ENCODE measurements at regions not wholly inside any gene's neighbourhood (a gene's known extent, or its start where the extent isn't known, plus 50 kb on each side); places are given as distances from the start of the nearest gene placed in this dataset.

DNA sequence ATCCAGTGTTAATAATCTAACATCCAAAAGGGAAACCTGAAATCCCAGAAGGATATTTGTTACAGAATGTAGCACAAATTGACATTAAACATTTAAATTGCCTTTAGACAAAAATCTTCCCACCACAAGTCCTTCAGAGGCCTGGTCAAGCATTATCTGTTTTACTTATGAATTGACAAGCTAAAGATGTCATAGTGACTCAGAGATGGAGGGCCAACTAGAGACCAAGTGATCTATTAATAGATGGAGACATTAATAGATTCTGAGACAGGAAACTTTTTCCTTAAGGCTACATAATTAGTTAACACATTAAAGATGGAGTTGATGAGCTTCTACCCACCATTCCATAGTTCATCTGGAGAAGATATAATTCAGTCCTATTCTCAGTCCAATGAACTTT, 526.2 kb downstream of the IRS1 start:
- H3K36me3 ChIP-seq (ENCODE audit: insufficient read depth): no peaks in the 10 kb centered on the region
- Mint-ChIP-seq H3K36me3 (ENCODE audit: low read depth) (no peaks in the 10 kb centered on the region), H3K9me3 (no peaks in the 10 kb centered on the region), H3K4me1 (no peaks in the 10 kb centered on the region), H3K4me3 (no peak overlapping the region), H3K27me3 (ENCODE audit: insufficient read depth, low read depth, poor library complexity) (no peaks in the 10 kb centered on the region), H3K27ac (no peak overlapping the region)
- peaks cover 1% of the 10 kb centered on the region for H3K9me2 ChIP-seq (ENCODE audit: insufficient read depth)
- DNase-seq (ENCODE audit: low spot score) (no peak), ATAC-seq (no peak)
- H3K4me3 ChIP-seq: no peak overlapping the region
- no peaks in the 10 kb centered on the region for H3K79me2 ChIP-seq (replicated peaks; ENCODE audit: insufficient read depth)
- no peaks in the 10 kb centered on the region for H4K20me1 ChIP-seq (replicated peaks; ENCODE audit: insufficient read depth)
- H3K27me3 ChIP-seq (ENCODE audit: insufficient read depth): no peaks in the 10 kb centered on the region
- no peak overlapping the region for H3K27ac ChIP-seq (ENCODE audit: low read depth)
- H3K4me2 ChIP-seq: no peak overlapping the region
- no peaks in the 10 kb centered on the region for H3K4me1 ChIP-seq (ENCODE audit: insufficient read depth)
- H2AFZ ChIP-seq: no peak overlapping the region
- no peak for TF ChIP-seq ZNF331 (CRISPR knock-in tag; IDR thresholded peaks at IDR 0.05; ENCODE audit: low read depth)
- TF ChIP-seq NANOG (IDR thresholded peaks at IDR 0.05; ENCODE audit: borderline replicate concordance): no peak
- no peak for TF ChIP-seq POLR2AphosphoS5 (IDR thresholded peaks at IDR 0.05; ENCODE audit: low read depth)
- no peak for TF ChIP-seq STAT1 (IDR thresholded peaks at IDR 0.05; ENCODE audit: unreplicated experiment)
- TF ChIP-seq, protein P1, sequence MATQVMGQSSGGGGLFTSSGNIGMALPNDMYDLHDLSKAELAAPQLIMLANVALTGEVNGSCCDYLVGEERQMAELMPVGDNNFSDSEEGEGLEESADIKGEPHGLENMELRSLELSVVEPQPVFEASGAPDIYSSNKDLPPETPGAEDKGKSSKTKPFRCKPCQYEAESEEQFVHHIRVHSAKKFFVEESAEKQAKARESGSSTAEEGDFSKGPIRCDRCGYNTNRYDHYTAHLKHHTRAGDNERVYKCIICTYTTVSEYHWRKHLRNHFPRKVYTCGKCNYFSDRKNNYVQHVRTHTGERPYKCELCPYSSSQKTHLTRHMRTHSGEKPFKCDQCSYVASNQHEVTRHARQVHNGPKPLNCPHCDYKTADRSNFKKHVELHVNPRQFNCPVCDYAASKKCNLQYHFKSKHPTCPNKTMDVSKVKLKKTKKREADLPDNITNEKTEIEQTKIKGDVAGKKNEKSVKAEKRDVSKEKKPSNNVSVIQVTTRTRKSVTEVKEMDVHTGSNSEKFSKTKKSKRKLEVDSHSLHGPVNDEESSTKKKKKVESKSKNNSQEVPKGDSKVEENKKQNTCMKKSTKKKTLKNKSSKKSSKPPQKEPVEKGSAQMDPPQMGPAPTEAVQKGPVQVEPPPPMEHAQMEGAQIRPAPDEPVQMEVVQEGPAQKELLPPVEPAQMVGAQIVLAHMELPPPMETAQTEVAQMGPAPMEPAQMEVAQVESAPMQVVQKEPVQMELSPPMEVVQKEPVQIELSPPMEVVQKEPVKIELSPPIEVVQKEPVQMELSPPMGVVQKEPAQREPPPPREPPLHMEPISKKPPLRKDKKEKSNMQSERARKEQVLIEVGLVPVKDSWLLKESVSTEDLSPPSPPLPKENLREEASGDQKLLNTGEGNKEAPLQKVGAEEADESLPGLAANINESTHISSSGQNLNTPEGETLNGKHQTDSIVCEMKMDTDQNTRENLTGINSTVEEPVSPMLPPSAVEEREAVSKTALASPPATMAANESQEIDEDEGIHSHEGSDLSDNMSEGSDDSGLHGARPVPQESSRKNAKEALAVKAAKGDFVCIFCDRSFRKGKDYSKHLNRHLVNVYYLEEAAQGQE (IDR thresholded peaks at IDR 0.05; ENCODE audit: unreplicated experiment): no peak
- TF ChIP-seq, protein P2, sequence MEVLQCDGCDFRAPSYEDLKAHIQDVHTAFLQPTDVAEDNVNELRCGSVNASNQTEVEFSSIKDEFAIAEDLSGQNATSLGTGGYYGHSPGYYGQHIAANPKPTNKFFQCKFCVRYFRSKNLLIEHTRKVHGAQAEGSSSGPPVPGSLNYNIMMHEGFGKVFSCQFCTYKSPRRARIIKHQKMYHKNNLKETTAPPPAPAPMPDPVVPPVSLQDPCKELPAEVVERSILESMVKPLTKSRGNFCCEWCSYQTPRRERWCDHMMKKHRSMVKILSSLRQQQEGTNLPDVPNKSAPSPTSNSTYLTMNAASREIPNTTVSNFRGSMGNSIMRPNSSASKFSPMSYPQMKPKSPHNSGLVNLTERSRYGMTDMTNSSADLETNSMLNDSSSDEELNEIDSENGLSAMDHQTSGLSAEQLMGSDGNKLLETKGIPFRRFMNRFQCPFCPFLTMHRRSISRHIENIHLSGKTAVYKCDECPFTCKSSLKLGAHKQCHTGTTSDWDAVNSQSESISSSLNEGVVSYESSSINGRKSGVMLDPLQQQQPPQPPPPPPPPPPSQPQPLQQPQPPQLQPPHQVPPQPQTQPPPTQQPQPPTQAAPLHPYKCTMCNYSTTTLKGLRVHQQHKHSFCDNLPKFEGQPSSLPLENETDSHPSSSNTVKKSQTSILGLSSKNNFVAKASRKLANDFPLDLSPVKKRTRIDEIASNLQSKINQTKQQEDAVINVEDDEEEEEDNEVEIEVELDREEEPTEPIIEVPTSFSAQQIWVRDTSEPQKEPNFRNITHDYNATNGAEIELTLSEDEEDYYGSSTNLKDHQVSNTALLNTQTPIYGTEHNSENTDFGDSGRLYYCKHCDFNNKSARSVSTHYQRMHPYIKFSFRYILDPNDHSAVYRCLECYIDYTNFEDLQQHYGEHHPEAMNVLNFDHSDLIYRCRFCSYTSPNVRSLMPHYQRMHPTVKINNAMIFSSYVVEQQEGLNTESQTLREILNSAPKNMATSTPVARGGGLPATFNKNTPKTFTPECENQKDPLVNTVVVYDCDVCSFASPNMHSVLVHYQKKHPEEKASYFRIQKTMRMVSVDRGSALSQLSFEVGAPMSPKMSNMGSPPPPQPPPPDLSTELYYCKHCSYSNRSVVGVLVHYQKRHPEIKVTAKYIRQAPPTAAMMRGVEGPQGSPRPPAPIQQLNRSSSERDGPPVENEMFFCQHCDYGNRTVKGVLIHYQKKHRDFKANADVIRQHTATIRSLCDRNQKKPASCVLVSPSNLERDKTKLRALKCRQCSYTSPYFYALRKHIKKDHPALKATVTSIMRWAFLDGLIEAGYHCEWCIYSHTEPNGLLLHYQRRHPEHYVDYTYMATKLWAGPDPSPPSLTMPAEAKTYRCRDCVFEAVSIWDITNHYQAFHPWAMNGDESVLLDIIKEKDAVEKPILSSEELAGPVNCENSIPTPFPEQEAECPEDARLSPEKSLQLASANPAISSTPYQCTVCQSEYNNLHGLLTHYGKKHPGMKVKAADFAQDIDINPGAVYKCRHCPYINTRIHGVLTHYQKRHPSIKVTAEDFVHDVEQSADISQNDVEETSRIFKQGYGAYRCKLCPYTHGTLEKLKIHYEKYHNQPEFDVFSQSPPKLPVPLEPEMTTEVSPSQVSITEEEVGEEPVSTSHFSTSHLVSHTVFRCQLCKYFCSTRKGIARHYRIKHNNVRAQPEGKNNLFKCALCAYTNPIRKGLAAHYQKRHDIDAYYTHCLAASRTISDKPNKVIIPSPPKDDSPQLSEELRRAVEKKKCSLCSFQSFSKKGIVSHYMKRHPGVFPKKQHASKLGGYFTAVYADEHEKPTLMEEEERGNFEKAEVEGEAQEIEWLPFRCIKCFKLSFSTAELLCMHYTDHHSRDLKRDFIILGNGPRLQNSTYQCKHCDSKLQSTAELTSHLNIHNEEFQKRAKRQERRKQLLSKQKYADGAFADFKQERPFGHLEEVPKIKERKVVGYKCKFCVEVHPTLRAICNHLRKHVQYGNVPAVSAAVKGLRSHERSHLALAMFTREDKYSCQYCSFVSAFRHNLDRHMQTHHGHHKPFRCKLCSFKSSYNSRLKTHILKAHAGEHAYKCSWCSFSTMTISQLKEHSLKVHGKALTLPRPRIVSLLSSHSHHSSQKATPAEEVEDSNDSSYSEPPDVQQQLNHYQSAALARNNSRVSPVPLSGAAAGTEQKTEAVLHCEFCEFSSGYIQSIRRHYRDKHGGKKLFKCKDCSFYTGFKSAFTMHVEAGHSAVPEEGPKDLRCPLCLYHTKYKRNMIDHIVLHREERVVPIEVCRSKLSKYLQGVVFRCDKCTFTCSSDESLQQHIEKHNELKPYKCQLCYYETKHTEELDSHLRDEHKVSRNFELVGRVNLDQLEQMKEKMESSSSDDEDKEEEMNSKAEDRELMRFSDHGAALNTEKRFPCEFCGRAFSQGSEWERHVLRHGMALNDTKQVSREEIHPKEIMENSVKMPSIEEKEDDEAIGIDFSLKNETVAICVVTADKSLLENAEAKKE (CRISPR knock-in tag; IDR thresholded peaks at IDR 0.05): no peak
- TF ChIP-seq JUNB (IDR thresholded peaks at IDR 0.05; ENCODE audit: unreplicated experiment): no peak
- TF ChIP-seq EZH2phosphoT487 (IDR thresholded peaks at IDR 0.05; ENCODE audit: unreplicated experiment): no peak
- TF ChIP-seq, protein P3, sequence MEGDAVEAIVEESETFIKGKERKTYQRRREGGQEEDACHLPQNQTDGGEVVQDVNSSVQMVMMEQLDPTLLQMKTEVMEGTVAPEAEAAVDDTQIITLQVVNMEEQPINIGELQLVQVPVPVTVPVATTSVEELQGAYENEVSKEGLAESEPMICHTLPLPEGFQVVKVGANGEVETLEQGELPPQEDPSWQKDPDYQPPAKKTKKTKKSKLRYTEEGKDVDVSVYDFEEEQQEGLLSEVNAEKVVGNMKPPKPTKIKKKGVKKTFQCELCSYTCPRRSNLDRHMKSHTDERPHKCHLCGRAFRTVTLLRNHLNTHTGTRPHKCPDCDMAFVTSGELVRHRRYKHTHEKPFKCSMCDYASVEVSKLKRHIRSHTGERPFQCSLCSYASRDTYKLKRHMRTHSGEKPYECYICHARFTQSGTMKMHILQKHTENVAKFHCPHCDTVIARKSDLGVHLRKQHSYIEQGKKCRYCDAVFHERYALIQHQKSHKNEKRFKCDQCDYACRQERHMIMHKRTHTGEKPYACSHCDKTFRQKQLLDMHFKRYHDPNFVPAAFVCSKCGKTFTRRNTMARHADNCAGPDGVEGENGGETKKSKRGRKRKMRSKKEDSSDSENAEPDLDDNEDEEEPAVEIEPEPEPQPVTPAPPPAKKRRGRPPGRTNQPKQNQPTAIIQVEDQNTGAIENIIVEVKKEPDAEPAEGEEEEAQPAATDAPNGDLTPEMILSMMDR (conservative IDR thresholded peaks at IDR 0.05; ENCODE audit: low read depth in 2 of 2): no peak
- no peak for TF ChIP-seq EZH2 (IDR thresholded peaks at IDR 0.05; ENCODE audit: low read depth, unreplicated experiment)
- TF ChIP-seq, protein P4, sequence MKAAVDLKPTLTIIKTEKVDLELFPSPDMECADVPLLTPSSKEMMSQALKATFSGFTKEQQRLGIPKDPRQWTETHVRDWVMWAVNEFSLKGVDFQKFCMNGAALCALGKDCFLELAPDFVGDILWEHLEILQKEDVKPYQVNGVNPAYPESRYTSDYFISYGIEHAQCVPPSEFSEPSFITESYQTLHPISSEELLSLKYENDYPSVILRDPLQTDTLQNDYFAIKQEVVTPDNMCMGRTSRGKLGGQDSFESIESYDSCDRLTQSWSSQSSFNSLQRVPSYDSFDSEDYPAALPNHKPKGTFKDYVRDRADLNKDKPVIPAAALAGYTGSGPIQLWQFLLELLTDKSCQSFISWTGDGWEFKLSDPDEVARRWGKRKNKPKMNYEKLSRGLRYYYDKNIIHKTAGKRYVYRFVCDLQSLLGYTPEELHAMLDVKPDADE (IDR thresholded peaks at IDR 0.05): no peak
- no peak for TF ChIP-seq ZNF114 (CRISPR knock-in tag; IDR thresholded peaks at IDR 0.05)
- no peak for TF ChIP-seq CREB1 (CRISPR knock-in tag; IDR thresholded peaks at IDR 0.05; ENCODE audit: low read depth)
- H3F3A ChIP-seq (replicated peaks; ENCODE audit: low read depth): no peaks in the 10 kb centered on the region
